OCI-LY7 (cell line): ENCODE measurements at regions not wholly inside any gene's neighbourhood (a gene's known extent, or its start where the extent isn't known, plus 50 kb on each side); places are given as distances from the start of the nearest gene placed in this dataset.

ENCODE experiments used
- BruUV-seq: library from RNA; stranded (reverse); fragments of 400-500 nt; replicated peaks from 2 replicates; lab custom pipeline; 2021; lab: Mats Ljungman, UMichigan
- CTCF ChIA-PET: fragments of 300-600 bp; sonication (Branson Sonifier 250); formaldehyde crosslinking; loops from one replicate; lab custom pipeline; 2022; ENCODE audit warnings: antibody characterized with exemption; ENCODE audit not compliant: unreplicated experiment; lab: Charles Lee
- POLR2A ChIA-PET: fragments of 300-600 bp; sonication (Branson Sonifier 250); formaldehyde crosslinking; loops from one replicate; lab custom pipeline; 2022; ENCODE audit warnings: antibody characterized with exemption; lab: Charles Lee
- DNase-seq: peaks from one replicate; pipeline ENCODE4 v3.0.0-alpha.2; 2015; ENCODE audit warnings: low spot score
- H2AFZ ChIP-seq: fragments of 200-600 bp; sonication (generic), shearing (Covaris generic); 2 replicates; pipeline ENCODE4 v1.6.1; 2014; ENCODE audit warnings: mild to moderate bottlenecking, antibody characterized with exemption, low read length, moderate library complexity
- H3K27ac ChIP-seq: fragments of 200-600 bp; sonication (generic); 2 replicates; pipeline ENCODE4 v1.5.1; 2014; ENCODE audit warnings: mixed run types, low read depth, mild to moderate bottlenecking, moderate library complexity, low read length, inconsistent platforms; ENCODE audit not compliant: poor library complexity, severe bottlenecking
- H3K36me3 ChIP-seq: fragments of 200-600 bp; sonication (generic); 2 replicates; pipeline ENCODE4 v1.6.1; 2014; ENCODE audit warnings: mild to moderate bottlenecking, antibody characterized with exemption, low read length, moderate library complexity, mixed read lengths; ENCODE audit not compliant: insufficient read depth
- H3K4me1 ChIP-seq: fragments of 200-600 bp; sonication (generic); 2 replicates; pipeline ENCODE4 v1.5.1; 2014; ENCODE audit warnings: mild to moderate bottlenecking, low read length; ENCODE audit not compliant: insufficient read depth, poor library complexity, severe bottlenecking
- H3K4me2 ChIP-seq: fragments of 200-600 bp; sonication (generic); 2 replicates; pipeline ENCODE4 v1.6.1; 2014; ENCODE audit warnings: mild to moderate bottlenecking, low read length
- H3K4me3 ChIP-seq: fragments of 200-600 bp; sonication (generic); 2 replicates; pipeline ENCODE4 v1.5.1; 2014; ENCODE audit warnings: mild to moderate bottlenecking, low read depth, low read length; ENCODE audit not compliant: poor library complexity, severe bottlenecking
- H3K79me2 ChIP-seq: fragments of 200-600 bp; sonication (generic); 2 replicates; pipeline ENCODE4 v1.6.1; 2016; ENCODE audit warnings: low read depth, mild to moderate bottlenecking, low read length, moderate library complexity, mixed read lengths; ENCODE audit not compliant: insufficient read depth
- H3K9me2 ChIP-seq: fragments of 200-600 bp; sonication (generic); 2 replicates; pipeline ENCODE4 v1.6.1; 2016; ENCODE audit warnings: mild to moderate bottlenecking, low read length, mixed read lengths; ENCODE audit not compliant: insufficient read depth
- H3K9me3 ChIP-seq: fragments of 200-600 bp; sonication (generic); 2 replicates; pipeline ENCODE4 v1.6.1; 2014; ENCODE audit warnings: mild to moderate bottlenecking, mixed run types, low read length, mixed read lengths
- H4K20me1 ChIP-seq: fragments of 200-600 bp; sonication (generic); 2 replicates; pipeline ENCODE4 v1.6.1; 2014; ENCODE audit warnings: mild to moderate bottlenecking, antibody characterized with exemption, low read length, moderate library complexity, mixed read lengths; ENCODE audit not compliant: insufficient read depth
- CTCF ChIP-seq: fragments of 200-600 bp; sonication (generic); conservative IDR thresholded peaks from 2 replicates; pipeline ENCODE4 v1.5.1; 2014; ENCODE audit warnings: mild to moderate bottlenecking, antibody characterized with exemption, low read length, moderate library complexity, mixed read lengths
- EZH2phosphoT487 ChIP-seq: fragments of 200-600 bp; sonication (generic); IDR thresholded peaks from 2 replicates; pipeline ENCODE4 v1.6.1; 2018; ENCODE audit warnings: low read depth, borderline replicate concordance, mild to moderate bottlenecking, mixed run types, antibody characterized with exemption, low read length, moderate library complexity, mixed read lengths
- intact Hi-C: fragments of 100-400 bp; cut with micrococcal nuclease; formaldehyde crosslinking; loops from one replicate; pipeline ENCODE4 v1.10.0; 2022; ENCODE audit not compliant: unreplicated experiment

GRCh38 chr11:92644595-92645445 is 324.6 kb upstream of the MTNR1B start:
- Histone ChIP-seq H3K4me3 (no peak overlapping the region), H3K36me3 (no peaks in the 10 kb centered on the region), H3K4me2 (no peak overlapping the region), H3K9me2 (no peaks in the 10 kb centered on the region), H3K79me2 (no peaks in the 10 kb centered on the region), H4K20me1 (no peaks in the 10 kb centered on the region), H3K9me3 (no peaks in the 10 kb centered on the region), H3K4me1 (no peaks in the 10 kb centered on the region), H3K27ac (no peak overlapping the region), H2AFZ (no peak overlapping the region)
- BruUV-seq, result no TSS peak
- no peak for DNase-seq
- POLR2A ChIA-PET, result no interaction called here
- CTCF ChIA-PET, result no interaction called here
- no peak for TF ChIP-seq CTCF
- TF ChIP-seq EZH2phosphoT487, result no peak
- intact Hi-C loops, result no loop called here

- ChIA-PET CTCF (no interaction called here), POLR2A (interaction anchor here (0.7 kb wide), 1 partner anchor 31 kb away, joined by 6 read pairs; no protein-coding TSS in a partner anchor)
- TF ChIP-seq EZH2phosphoT487, result no peak
- no peak for TF ChIP-seq CTCF
- no peaks in the 10 kb centered on the region for H3K9me2 ChIP-seq
- no peaks in the 10 kb centered on the region for H3K4me1 ChIP-seq
- H4K20me1 ChIP-seq, result no peaks in the 10 kb centered on the region
- H3K4me3 ChIP-seq, result no peak overlapping the region
- DNase-seq, result no peak
- no peak overlapping the region for H3K27ac ChIP-seq
- H3K36me3 ChIP-seq, result no peaks in the 10 kb centered on the region
- no peaks in the 10 kb centered on the region for H3K9me3 ChIP-seq
- H3K79me2 ChIP-seq, result no peaks in the 10 kb centered on the region
- H3K4me2 ChIP-seq, result no peak overlapping the region
- H2AFZ ChIP-seq, result no peak overlapping the region
- intact Hi-C loops, result no loop called here
- no TSS peak for BruUV-seq
These were observed 318.3 kb upstream of the MTNR1B start for GRCh38 chr11:92651159-92651558.

GRCh38 chr11:92653454-92653853 is 316.0 kb upstream of the MTNR1B start:
- CTCF ChIA-PET, result no interaction called here
- no TSS peak for BruUV-seq
- Histone ChIP-seq H2AFZ (no peak overlapping the region), H3K4me3 (no peak overlapping the region), H4K20me1 (no peaks in the 10 kb centered on the region), H3K36me3 (no peaks in the 10 kb centered on the region), H3K79me2 (no peaks in the 10 kb centered on the region), H3K9me2 (0 out of 2 replicates have a peak, but pooled peaks cover 3% of the 10 kb centered on the region), H3K9me3 (no peaks in the 10 kb centered on the region), H3K27ac (no peak overlapping the region), H3K4me1 (no peaks in the 10 kb centered on the region), H3K4me2 (no peak overlapping the region)
- TF ChIP-seq EZH2phosphoT487, result no peak
- TF ChIP-seq CTCF, result no peak
- DNase-seq, result no peak
- POLR2A ChIA-PET, result no interaction called here
- intact Hi-C loops, result no loop called here
